GM13977 (cell line): ENCODE measurements at regions not wholly inside any gene's neighbourhood (a gene's known extent, or its start where the extent isn't known, plus 50 kb on each side); places are given as distances from the start of the nearest gene placed in this dataset.

Source experiments
- DNase-seq: peaks from one replicate; pipeline ENCODE4 v3.0.0; 2012; ENCODE audit warnings: low spot score
- in situ Hi-C: fragments of 300-500 bp; cut with MboI; formaldehyde crosslinking; loops from one replicate; pipeline ENCODE4 v1.12.0; 2022; ENCODE audit warnings: low sequenced_read_pairs, low pct_unique_long_range_greater_than_20kb, mixed read lengths, inconsistent platforms; ENCODE audit not compliant: unreplicated experiment
- TF ChIP-seq, protein P1 (sequence below): IDR thresholded peaks from 2 replicates; pipeline ENCODE4 v1.5.1; 2012; ENCODE audit warnings: mild to moderate bottlenecking, control low read depth; ENCODE audit not compliant: insufficient read depth; ENCODE audit errors: extremely low read depth, missing control alignments

GRCh38 chr2:41395692-41396091 is 652.1 kb upstream of the PKDCC start:
- no peak for DNase-seq
- in situ Hi-C loops = no loop called here
- TF ChIP-seq, protein P1, sequence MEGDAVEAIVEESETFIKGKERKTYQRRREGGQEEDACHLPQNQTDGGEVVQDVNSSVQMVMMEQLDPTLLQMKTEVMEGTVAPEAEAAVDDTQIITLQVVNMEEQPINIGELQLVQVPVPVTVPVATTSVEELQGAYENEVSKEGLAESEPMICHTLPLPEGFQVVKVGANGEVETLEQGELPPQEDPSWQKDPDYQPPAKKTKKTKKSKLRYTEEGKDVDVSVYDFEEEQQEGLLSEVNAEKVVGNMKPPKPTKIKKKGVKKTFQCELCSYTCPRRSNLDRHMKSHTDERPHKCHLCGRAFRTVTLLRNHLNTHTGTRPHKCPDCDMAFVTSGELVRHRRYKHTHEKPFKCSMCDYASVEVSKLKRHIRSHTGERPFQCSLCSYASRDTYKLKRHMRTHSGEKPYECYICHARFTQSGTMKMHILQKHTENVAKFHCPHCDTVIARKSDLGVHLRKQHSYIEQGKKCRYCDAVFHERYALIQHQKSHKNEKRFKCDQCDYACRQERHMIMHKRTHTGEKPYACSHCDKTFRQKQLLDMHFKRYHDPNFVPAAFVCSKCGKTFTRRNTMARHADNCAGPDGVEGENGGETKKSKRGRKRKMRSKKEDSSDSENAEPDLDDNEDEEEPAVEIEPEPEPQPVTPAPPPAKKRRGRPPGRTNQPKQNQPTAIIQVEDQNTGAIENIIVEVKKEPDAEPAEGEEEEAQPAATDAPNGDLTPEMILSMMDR = no peak

- TF ChIP-seq, protein P1 = no peak
- DNase-seq = no peak
- in situ Hi-C loops = loop anchor here (25.0 kb wide), 1 partner anchor 388 kb away; no protein-coding TSS in a partner anchor
These were observed 648.3 kb upstream of the PKDCC start for GRCh38 chr2:41399437-41400087.

GRCh38 chr2:41400088-41400665 is 647.6 kb upstream of the PKDCC start:
- TF ChIP-seq, protein P1 = no peak
- DNase-seq = no peak
- in situ Hi-C loops = loop anchor here (25.0 kb wide), 1 partner anchor 387 kb away; no protein-coding TSS in a partner anchor

DNA sequence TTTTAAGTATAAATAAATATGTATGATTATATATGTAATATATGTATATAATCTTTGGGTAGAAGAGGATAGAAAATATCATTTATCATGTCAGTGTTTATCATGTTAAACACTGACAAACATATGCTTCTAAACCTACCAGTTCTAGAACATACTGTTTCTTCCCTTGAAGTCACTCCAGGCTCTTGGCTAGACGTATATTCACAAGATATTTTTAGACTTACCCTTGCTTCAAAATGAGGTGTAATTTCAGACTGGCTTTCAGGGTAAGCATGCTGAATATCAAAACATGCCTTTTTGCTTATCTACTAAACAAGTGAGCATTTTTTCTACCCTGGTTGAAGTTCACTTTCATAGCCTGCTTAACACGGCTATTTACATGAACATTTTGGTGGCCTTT is 642.4 kb upstream of the PKDCC start:
- TF ChIP-seq, protein P1 = no peak
- DNase-seq = no peak
- in situ Hi-C loops = loop anchor here (25.0 kb wide), 1 partner anchor 382 kb away; no protein-coding TSS in a partner anchor

- DNase-seq = no peak
- TF ChIP-seq, protein P1 = no peak
- in situ Hi-C loops = loop anchor here (25.0 kb wide), 1 partner anchor 378 kb away; no protein-coding TSS in a partner anchor
These were observed 638.5 kb upstream of the PKDCC start for GRCh38 chr2:41409328-41409727.

- TF ChIP-seq, protein P1 = no peak
- in situ Hi-C loops = loop anchor here (25.0 kb wide), 1 partner anchor 377 kb away; no protein-coding TSS in a partner anchor
- no peak for DNase-seq
These were observed 637.8 kb upstream of the PKDCC start for GRCh38 chr2:41410011-41410410.
